ENCODE measurements at regions not wholly inside any gene's neighbourhood (a gene's known extent, or its start where the extent isn't known, plus 50 kb on each side); places are given as distances from the start of the nearest gene placed in this dataset.
"Not testable (repeated sequence)": the region's sequence is repeated elsewhere in the genome, so short reads cannot be mapped to it uniquely, and the experiment has no call there.

GRCh38 chr9:91021656-91022055, 220.0 kb downstream of the SYK start:
- intact Hi-C loops (cut with micrococcal nuclease); H3K4me1 Mint-ChIP-seq; H3K36me3 ChIP-seq (replicated peaks in 1 of 2; ENCODE audit: control extremely low read depth in 1 of 2, control insufficient read depth in 1 of 2, extremely low read depth in 1 of 2, insufficient read depth in 2 of 2, low read length in 1 of 2); H3K27me3 ChIP-seq (replicated peaks in 1 of 4; ENCODE audit: control extremely low read depth in 1 of 4, control insufficient read depth in 3 of 4, insufficient read depth in 4 of 4, low read length in 3 of 4); H3K79me2 ChIP-seq (ENCODE audit: control insufficient read depth, insufficient read depth, low read length); POLR2A ChIA-PET; H3K4me2 ChIP-seq (replicated peaks; ENCODE audit: low read depth, low read length, poor library complexity, severe bottlenecking); H3K4me3 ChIP-seq (ENCODE audit: control extremely low read depth in 1 of 5, extremely low read depth in 1 of 5, insufficient read depth in 1 of 5, low read depth in 2 of 5, low read length in 4 of 5); ATAC-seq (ENCODE audit: low read depth); H3K9me3 ChIP-seq (ENCODE audit: control extremely low read depth in 1 of 3, control insufficient read depth in 2 of 3, insufficient read depth in 1 of 3, low read length in 2 of 3); H3K27ac Mint-ChIP-seq; H3K9ac ChIP-seq (ENCODE audit: low read length); H3K9me3 Mint-ChIP-seq (ENCODE audit: insufficient read depth); H3K27ac ChIP-seq (ENCODE audit: low read length in 2 of 2); CTCF ChIA-PET; H3K4me3 Mint-ChIP-seq; H3K4me1 ChIP-seq (ENCODE audit: control insufficient read depth in 2 of 2, insufficient read depth in 2 of 2, low read length in 2 of 2); DNase-seq; H2AFZ ChIP-seq (ENCODE audit: insufficient read depth, low read depth, low read length, poor library complexity, severe bottlenecking); H4K20me1 ChIP-seq (ENCODE audit: control insufficient read depth, insufficient read depth, low read length, poor library complexity, severe bottlenecking): not testable (repeated sequence)
- H3K27me3 Mint-ChIP-seq, result peaks cover 40% of the 10 kb centered on the region

GRCh38 chr9:91023741-91024140, 222.1 kb downstream of the SYK start:
- ATAC-seq (ENCODE audit: low read depth) (no peak), DNase-seq (no peak)
- H3K4me3 ChIP-seq (ENCODE audit: control extremely low read depth in 1 of 5, extremely low read depth in 1 of 5, insufficient read depth in 1 of 5, low read depth in 2 of 5, low read length in 4 of 5), result no peak overlapping the region
- H3K27ac ChIP-seq (ENCODE audit: low read length in 2 of 2), result no peak overlapping the region
- no peaks in the 10 kb centered on the region for H3K27me3 ChIP-seq (replicated peaks in 1 of 4; ENCODE audit: control extremely low read depth in 1 of 4, control insufficient read depth in 3 of 4, insufficient read depth in 4 of 4, low read length in 3 of 4)
- no peak overlapping the region for H3K27ac Mint-ChIP-seq
- H4K20me1 ChIP-seq (ENCODE audit: control insufficient read depth, insufficient read depth, low read length, poor library complexity, severe bottlenecking), result no peaks in the 10 kb centered on the region
- H3K9me3 ChIP-seq (ENCODE audit: control extremely low read depth in 1 of 3, control insufficient read depth in 2 of 3, insufficient read depth in 1 of 3, low read length in 2 of 3), result peaks cover 0 to 4% (median 0%) of the 10 kb centered on the region in 3 donors
- H3K9ac ChIP-seq (ENCODE audit: low read length), result no peak overlapping the region
- TF ChIP-seq EZH2 (IDR thresholded peaks at IDR 0.05; ENCODE audit: borderline replicate concordance, insufficient read depth, low read depth, low read length, poor library complexity, severe bottlenecking) (no peak), CTCF (IDR thresholded peaks at IDR 0.05) (no peak)
- ChIA-PET CTCF (interaction anchor here (0.8 kb wide), 1 partner anchor 10 kb away, joined by 3 read pairs; no protein-coding TSS in a partner anchor), POLR2A (no interaction called here)
- intact Hi-C loops (cut with micrococcal nuclease), result no loop called here
- WGBS (ENCODE audit: insufficient coverage), result 94% methylated on average over 5 of the region's 5 CpGs
- H3K36me3 ChIP-seq (replicated peaks in 1 of 2; ENCODE audit: control extremely low read depth in 1 of 2, control insufficient read depth in 1 of 2, extremely low read depth in 1 of 2, insufficient read depth in 2 of 2, low read length in 1 of 2), result no peaks in the 10 kb centered on the region
- H3K4me2 ChIP-seq (replicated peaks; ENCODE audit: low read depth, low read length, poor library complexity, severe bottlenecking), result no peak overlapping the region
- H3K9me3 Mint-ChIP-seq (ENCODE audit: insufficient read depth), result peaks cover 3% of the 10 kb centered on the region
- no peak overlapping the region for H3K4me3 Mint-ChIP-seq
- H3K79me2 ChIP-seq (ENCODE audit: control insufficient read depth, insufficient read depth, low read length), result no peaks in the 10 kb centered on the region
- H3K4me1 Mint-ChIP-seq, result no peaks in the 10 kb centered on the region
- H3K27me3 Mint-ChIP-seq, result peaks cover 30% of the 10 kb centered on the region
- no peak overlapping the region for H2AFZ ChIP-seq (ENCODE audit: insufficient read depth, low read depth, low read length, poor library complexity, severe bottlenecking)
- no peaks in the 10 kb centered on the region for H3K4me1 ChIP-seq (ENCODE audit: control insufficient read depth in 2 of 2, insufficient read depth in 2 of 2, low read length in 2 of 2)
